ENCODE measurements at regions not wholly inside any gene's neighbourhood (a gene's known extent, or its start where the extent isn't known, plus 50 kb on each side); places are given as distances from the start of the nearest gene placed in this dataset.
"Not testable (repeated sequence)": the region's sequence is repeated elsewhere in the genome, so short reads cannot be mapped to it uniquely, and the experiment has no call there.

- no peak for DNase-seq (ENCODE audit: low read depth in 2 of 2)
Measured at GRCh38 chr11:13782390-13783075, 114.1 kb downstream of the FAR1 start.

DNA sequence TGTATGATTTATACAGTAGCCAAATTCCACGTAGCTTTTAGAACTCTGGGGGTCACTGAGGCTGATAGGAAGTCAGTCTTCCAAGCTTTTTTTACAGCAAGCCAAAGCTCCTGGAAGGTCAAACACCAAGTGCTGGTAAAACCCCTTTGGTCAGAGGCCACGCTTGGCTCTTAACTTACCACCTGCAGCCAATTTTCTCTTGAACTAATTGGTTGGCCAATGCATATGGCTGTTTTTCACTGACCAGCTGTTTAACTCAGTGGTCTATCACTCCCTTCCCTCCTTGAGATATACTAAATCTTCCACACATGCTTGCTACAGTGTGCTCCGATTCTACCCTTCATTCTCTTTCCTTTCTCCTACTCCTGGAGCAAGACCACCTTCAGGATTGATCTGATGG, 116.0 kb downstream of the FAR1 start:
- no peak for DNase-seq (ENCODE audit: low read depth in 2 of 2)

DNA sequence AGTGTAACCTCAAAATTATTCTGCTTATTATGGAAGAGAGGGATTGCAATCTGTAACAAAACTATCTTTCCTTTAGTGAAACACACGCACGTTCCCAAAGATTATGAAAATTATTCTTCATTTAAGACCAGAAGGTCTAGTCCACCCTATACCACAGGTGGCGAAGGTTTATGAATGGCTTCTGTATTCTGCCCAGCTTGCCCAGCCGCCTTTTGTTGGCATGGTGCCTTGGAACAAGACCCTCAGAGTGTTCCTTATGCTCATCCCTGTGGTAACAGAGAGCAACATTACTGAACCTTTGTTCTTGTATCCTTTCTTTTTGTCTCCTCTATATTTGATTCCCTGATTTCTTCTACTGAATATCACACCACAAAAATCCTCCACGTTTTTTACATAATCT, 116.4 kb downstream of the FAR1 start:
- no peak for DNase-seq (ENCODE audit: low read depth in 2 of 2)

GRCh38 chr11:13786688-13787087, 118.2 kb downstream of the FAR1 start:
- no peak for DNase-seq (ENCODE audit: low read depth in 2 of 2)

DNA sequence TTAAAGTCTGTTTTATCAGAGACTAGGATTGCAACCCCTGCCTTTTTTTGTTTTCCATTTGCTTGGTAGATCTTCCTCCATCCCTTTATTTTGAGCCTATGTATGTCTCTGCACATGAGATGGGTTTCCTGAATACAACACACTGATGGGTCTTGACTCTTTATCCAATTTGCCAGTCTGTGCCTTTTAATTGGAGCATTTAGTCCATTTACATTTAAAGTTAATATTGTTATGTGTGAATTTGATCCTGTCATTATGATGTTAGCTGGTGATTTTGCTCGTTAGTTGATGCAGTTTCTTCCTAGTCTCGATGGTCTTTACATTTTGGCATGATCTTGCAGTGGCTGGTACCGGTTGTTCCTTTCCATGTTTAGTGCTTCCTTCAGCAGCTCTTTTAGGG, 129.1 kb downstream of the FAR1 start:
- not testable (repeated sequence) for DNase-seq (ENCODE audit: low read depth in 2 of 2)

GRCh38 chr11:13800901-13801300, 132.4 kb downstream of the FAR1 start:
- DNase-seq (ENCODE audit: low read depth in 2 of 2) = no peak

DNA sequence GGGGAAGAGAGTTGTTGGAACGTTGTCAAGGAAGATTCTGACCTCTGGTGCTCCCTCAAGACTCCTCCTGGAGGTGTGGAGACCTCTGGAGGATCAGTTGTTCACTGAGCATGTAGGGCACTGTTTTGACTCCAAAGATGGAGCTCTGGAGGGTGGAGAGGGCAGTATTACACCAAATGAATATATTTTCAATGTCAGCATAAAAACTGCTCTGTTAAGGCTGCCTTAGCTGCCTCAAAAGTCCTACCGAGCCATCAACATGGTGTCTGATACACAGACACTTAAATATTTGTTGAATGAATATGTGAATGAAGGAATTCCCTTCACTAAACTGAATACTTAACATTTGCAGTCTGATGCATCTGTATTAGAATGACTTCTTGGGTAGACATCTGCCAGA, 144.2 kb upstream of the SPON1 start:
- no peak for DNase-seq (ENCODE audit: low read depth in 2 of 2)

DNA sequence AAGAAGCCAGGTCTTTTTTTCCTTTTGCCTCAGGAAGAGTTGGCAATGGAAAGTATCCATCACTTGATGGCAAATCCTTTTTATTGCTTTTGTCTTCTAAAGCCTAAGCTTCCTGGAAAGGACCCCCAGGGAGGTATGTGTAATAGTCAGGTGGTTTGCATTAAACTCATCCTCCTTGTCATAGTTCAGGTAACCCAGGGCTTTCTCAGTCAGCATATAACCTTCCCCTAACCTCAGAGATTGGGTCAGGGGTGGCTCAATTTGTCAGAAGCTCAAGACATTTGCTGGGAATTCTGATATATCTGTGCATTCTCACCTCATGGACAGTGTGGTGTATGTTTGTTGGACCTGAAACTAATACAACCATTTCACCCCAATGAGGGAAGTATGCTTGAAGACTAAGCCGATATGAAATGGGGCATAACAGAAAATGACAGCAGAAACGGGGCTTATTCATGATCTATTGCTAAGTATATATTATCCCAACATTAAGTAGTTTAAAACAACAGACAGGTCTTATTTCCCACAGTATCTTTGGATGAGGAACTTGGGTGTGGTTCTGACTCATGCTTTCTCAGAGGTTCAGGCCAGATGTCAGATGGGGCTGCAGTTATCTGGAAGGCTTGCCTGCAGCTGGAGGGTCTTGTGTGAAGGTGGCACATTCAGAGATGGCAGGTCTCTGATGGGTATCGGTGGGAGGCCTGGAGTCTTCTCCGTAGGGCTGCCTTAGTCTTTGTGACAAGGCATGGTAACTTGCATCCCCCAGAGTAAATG, 135.8 kb upstream of the SPON1 start:
- DNase-seq (ENCODE audit: low read depth in 2 of 2) = no peak

- no peak for DNase-seq (ENCODE audit: low read depth in 2 of 2)
Measured at GRCh38 chr11:13831696-13832095, 130.8 kb upstream of the SPON1 start.

- no peak for DNase-seq (ENCODE audit: low read depth in 2 of 2)
Measured at GRCh38 chr11:13834463-13834862, 128.1 kb upstream of the SPON1 start.

DNA sequence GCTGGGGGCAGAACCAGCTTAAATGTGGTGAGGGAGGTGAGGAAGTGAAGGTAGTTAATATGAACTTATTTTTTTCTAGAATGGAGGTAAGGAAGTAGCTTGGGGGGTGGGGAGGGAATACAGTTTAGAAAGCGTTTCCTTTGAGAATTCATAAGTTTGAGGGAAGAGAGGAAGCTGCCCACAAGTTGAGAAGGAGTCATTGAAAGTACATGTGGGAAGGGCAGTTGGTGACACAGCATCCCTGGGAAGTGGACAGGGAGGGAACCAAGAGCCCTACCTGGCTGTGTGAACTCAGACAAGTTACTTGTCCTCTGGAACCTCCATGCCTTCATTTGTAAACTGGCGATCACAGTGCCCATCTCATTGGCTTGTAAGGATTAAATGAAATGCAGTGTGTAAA, 125.9 kb upstream of the SPON1 start:
- no peak for DNase-seq (ENCODE audit: low read depth in 2 of 2)

DNA sequence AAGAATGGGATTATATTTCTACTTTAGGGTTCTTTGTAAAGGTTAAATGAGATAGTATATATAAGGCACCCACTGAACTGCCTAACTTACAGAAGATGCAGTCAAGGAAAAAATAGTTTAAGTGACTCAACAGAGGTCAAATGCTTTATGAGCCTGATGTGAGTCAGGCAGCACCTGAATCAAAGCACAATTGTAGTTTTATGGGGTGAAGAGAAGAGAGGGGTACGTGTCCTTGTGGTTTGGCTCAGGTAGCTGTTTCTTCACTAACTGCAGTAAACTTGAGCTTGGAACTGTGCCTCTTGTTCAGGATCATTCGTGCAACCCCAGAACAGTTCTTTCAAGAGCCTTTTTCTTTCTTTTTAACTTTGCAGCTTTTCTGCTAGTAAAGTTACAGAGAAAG, 125.2 kb upstream of the SPON1 start:
- no peak for DNase-seq (ENCODE audit: low read depth in 2 of 2)

DNA sequence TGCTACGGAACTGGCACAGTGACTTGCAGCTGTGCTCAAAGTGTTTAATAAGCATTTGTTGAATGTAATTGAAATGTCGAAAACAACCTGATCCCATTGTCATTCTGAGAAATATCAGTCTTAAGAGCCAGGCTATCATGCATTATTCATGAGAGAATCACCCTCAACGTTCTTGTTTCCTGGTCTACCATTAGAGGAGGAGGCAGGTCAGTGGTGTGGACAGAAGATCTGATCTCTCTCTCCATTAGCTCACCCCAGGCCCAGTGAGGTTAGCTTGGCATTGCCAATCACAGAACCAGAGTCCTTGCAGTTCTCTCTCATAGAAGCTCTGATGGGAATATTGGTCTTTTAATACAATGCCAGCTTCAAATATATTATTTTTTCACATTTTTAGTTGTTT, 121.1 kb upstream of the SPON1 start:
- DNase-seq (ENCODE audit: low read depth in 2 of 2) = no peak

DNA sequence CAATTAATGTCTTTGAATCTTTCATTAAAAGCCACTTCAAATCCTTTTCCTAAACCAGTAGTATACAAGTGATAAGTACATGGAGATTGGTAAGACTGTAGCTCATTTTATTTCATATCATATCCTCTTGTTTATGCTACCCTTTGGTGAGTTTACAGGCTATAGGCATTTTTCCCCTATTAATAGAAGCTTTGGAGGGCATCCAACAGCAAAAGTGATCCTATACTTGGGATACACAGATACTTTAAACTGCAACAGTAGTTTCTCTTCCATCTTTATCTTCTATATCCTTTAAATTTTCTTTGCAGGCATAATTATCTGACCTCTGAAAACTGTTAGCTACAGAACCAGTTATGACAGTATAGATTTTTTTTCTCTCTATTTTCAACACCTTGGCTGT, 114.5 kb upstream of the SPON1 start:
- no peak for DNase-seq (ENCODE audit: low read depth in 2 of 2)

DNA sequence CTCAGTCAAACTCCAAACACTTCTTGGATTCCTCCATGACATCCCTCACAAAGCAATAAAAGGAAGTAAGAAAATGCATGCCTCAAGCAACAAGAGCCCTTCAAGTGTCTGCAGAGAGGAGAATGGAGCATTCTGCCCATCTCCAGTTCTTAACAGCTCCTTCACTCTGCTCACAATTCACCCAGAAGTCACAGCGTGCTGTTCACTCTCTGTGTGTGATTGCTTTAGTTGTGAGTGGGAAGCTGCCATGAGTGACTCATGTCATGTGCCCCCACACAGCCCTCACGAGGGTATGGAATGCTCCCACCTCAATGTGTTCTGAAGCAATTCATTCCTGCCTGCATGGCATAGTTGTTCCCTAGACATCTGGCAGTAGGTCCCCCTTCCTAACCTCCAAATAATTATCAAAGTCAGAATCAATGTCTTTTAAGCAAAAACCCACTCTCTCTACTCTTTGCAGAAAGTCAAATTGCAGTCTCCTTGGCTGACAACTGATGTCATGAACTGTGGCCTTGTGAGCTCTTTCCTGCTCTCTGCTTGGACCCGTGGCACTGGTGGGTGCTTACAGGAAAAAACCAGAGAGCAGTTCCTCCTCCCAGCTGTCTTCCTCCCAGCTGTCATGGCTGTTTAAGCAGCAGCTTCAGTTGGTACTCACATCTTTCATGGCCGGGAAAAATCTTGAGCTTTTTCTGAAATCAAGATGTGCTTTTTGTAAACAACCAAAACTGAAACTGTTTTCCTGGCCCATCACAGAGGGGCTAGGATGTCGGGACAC, 112.1 kb upstream of the SPON1 start:
- DNase-seq (ENCODE audit: low read depth in 2 of 2) = no peak

DNA sequence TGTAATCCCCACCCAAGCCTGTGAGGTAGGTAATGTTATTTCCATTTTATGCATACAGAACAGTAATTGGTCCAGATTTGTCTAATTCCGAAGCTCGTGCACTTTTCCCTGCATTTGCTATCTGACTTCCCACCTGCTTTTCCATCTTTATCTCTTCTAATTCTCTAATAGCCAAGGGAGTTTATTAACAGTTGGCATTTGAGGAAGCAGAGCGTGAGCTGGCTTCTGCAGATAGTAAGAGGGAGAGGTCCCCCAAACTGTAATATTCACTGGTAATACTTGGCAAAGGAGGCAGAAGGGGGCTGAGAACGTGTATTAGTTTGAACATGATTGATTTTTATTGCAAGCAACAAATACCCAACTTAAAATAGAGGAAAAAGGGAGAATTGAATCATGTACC, 110.8 kb upstream of the SPON1 start:
- no peak for DNase-seq (ENCODE audit: low read depth in 2 of 2)

- DNase-seq (ENCODE audit: low read depth in 2 of 2) = no peak
Measured at GRCh38 chr11:13852481-13852880, 110.0 kb upstream of the SPON1 start.

- DNase-seq (ENCODE audit: low read depth in 2 of 2) = no peak
Measured at GRCh38 chr11:13857828-13858227, 104.7 kb upstream of the SPON1 start.

DNA sequence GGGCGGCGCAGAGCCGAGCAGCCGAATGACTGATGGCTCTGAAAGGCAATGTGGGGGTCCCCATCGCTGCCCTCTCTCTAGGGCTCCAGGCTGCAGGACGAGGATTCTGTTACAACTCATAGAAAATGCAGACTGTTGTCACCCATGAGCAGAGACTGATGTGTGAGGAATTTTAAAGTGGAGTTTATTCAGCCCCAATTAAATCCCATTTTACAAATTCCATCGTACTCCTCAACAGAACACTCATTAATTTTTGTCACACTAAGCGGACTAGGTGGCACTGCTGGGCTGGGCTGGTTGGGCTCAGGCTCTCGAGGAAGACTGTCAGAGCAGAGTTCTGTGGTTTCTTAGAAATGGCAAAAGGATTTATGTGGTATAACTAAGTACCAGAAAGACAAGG, 102.6 kb upstream of the SPON1 start:
- DNase-seq (ENCODE audit: low read depth in 2 of 2) = no peak

DNA sequence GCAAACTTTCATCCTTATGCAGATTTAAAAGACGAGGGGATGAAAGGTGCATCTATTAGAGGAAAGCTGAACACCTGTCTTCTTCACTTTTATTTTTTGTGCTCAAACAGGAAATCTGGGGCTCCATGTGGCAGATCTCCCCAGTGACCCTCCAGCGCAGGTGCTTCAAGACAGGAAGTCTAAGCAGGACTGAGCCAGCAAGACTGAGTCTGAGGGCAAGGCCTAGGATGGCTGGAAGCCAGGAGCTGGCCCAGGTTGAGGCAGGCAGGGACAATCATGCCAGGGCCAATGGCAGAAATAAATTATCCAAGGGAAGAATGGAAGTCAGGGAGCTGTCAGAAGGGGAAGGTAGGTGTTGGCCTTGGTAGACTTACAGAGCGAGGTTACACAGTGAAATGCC, 101.1 kb upstream of the SPON1 start:
- DNase-seq (ENCODE audit: low read depth in 2 of 2) = no peak

DNA sequence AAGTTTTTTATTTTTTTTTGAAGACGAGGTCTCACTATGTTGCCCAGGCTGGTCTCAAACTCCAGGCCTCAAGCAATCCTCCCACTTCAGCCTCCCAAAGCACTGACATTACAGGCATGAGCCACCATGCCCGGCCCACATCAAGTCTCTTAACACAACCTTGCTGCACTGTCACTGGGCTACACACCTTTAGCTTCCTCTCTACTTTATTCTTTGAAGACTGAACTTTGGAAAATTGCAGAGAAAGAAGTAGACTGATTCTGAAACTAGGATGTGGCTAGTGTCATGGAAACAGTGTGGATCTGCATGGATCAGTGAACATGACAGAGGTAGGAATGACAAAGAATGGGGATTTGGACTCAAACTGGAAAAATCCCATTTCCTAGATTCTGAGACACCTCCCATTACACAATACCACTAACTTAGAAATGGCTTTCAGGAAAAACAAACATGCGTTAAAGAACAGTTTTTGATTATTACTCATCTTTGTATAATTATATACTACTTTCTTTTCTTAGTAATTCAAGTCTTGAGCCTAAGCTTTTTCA, 99.6 kb upstream of the SPON1 start:
- DNase-seq (ENCODE audit: low read depth in 2 of 2) = no peak

DNA sequence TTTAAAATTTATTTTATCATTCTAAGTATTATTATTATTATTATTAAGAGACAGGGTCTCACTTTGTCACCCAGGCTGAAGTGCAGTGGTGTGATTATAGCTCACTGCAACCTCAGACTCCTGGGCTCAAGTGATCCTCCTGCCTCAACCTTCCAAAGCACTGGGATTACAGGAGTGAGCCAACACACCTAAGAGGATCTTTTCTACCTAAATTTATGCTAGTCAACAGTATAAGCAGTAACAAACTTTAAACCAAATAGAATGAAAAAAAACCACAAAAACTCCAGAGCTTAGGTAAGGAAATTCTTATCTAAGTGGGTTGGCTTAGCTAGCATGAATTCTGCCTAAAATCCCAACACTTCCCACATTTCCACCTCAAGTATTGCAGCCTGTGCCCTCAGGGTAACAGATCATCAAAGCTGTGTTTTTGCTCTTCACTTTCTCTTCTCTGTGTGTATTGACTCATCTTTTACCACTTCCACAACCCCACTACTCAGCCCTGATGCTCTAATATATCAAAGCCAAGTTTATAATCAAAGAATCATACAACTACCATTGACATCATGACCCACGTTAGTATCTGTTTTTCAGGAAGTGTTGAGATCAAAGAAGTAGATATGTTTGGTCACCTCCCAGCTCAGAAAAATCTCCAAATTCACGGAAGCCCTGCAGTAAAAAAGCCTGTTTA, 93.7 kb upstream of the SPON1 start:
- no peak for DNase-seq (ENCODE audit: low read depth in 2 of 2)

Measured in stimulated activated CD4-positive, alpha-beta T cell treated with anti-CD3 and anti-CD28 coated beads, Interleukin-15, amount 100 ng/mL, for 48 hours (primary cell).